Esophagus (tissue), 2 donors: ENCODE measurements at regions not wholly inside any gene's neighbourhood (a gene's known extent, or its start where the extent isn't known, plus 50 kb on each side); places are given as distances from the start of the nearest gene placed in this dataset.
"Not testable (repeated sequence)": the region's sequence is repeated elsewhere in the genome, so short reads cannot be mapped to it uniquely, and the experiment has no call there.

Experiments used
- H3K27ac ChIP-seq, 2 donors: one replicate each; pipeline ENCODE4 v1.5.1; 2013; ENCODE audit warnings: low read depth in 2 of 2, mild to moderate bottlenecking in 2 of 2, inconsistent platforms in 1 of 2, low read length in 1 of 2, moderate library complexity in 1 of 2
- H3K27me3 ChIP-seq, 2 donors: one replicate each; pipeline ENCODE4 v1.6.1; 2013; ENCODE audit warnings: low read length in 2 of 2, control low read depth in 1 of 2, mild to moderate bottlenecking in 1 of 2; ENCODE audit not compliant: insufficient read depth in 2 of 2, control insufficient read depth in 1 of 2
- H3K36me3 ChIP-seq, 2 donors: one replicate each; pipeline ENCODE4 v1.6.1; 2013; ENCODE audit warnings: low read length in 1 of 2; ENCODE audit not compliant: control insufficient read depth in 2 of 2, insufficient read depth in 2 of 2
- H3K4me1 ChIP-seq, 2 donors: one replicate each; pipeline ENCODE4 v1.6.1; 2013; ENCODE audit warnings: low read length in 1 of 2; ENCODE audit not compliant: control insufficient read depth in 2 of 2, insufficient read depth in 2 of 2
- H3K4me3 ChIP-seq, 2 donors: one replicate each; pipeline ENCODE4 v1.5.1; 2013; ENCODE audit warnings: low read length in 2 of 2, mild to moderate bottlenecking in 2 of 2, low read depth in 1 of 2, moderate library complexity in 1 of 2
- H3K9me3 ChIP-seq, 2 donors: one replicate each; pipeline ENCODE4 v1.6.1; 2013; ENCODE audit warnings: mild to moderate bottlenecking in 2 of 2, low read depth in 1 of 2, low read length in 1 of 2, moderate library complexity in 1 of 2; ENCODE audit not compliant: control insufficient read depth in 2 of 2, insufficient read depth in 1 of 2
- WGBS, 2 donors: extraction: QIAGEN DNeasy Blood & Tissue Kit; methylation state at CpG; one replicate each; pipeline ENCODE4 v1.1.7; 2013; 5-methylcytosine and 5-hydroxymethylcytosine counted together
- donor health status: healthy with polysubstance abuse.
- donor health status: Bipolar disorder and iron deficiency.

GRCh38 chr5:32903613-32904012, 192.5 kb downstream of the NPR3 start:
- peaks cover 0 to 3% of the 10 kb centered on the region in 2 donors for H3K9me3 ChIP-seq
- no peaks in the 10 kb centered on the region for H3K27me3 ChIP-seq
- no peaks in the 10 kb centered on the region for H3K4me1 ChIP-seq
- H3K36me3 ChIP-seq = no peaks in the 10 kb centered on the region
- WGBS, 2 donors = 33 to 49% methylated on average over 2 of the region's 2 CpGs
- no peak overlapping the region for H3K4me3 ChIP-seq
- H3K27ac ChIP-seq = no peak overlapping the region

GRCh38 chr5:32908641-32909040, 197.5 kb downstream of the NPR3 start:
- no peaks in the 10 kb centered on the region for H3K27me3 ChIP-seq
- H3K4me3 ChIP-seq = no peak overlapping the region
- WGBS, 2 donors = 77 to 80% methylated on average over 2 of the region's 2 CpGs
- H3K9me3 ChIP-seq = no peaks in the 10 kb centered on the region
- H3K27ac ChIP-seq = no peak overlapping the region
- H3K36me3 ChIP-seq = no peaks in the 10 kb centered on the region
- no peaks in the 10 kb centered on the region for H3K4me1 ChIP-seq

GRCh38 chr5:32909207-32909606, 198.1 kb downstream of the NPR3 start:
- Histone ChIP-seq H3K4me3 (no peak overlapping the region), H3K9me3 (no peaks in the 10 kb centered on the region), H3K27ac (no peak overlapping the region), H3K27me3 (no peaks in the 10 kb centered on the region), H3K4me1 (no peaks in the 10 kb centered on the region), H3K36me3 (no peaks in the 10 kb centered on the region)
- 77 to 81% methylated on average over 5 of the region's 5 CpGs for WGBS, 2 donors

GRCh38 chr5:32916648-32917047, 205.5 kb downstream of the NPR3 start:
- no peak overlapping the region for H3K27ac ChIP-seq
- no peak overlapping the region for H3K4me3 ChIP-seq
- no peaks in the 10 kb centered on the region for H3K36me3 ChIP-seq
- H3K9me3 ChIP-seq = no peaks in the 10 kb centered on the region
- no peaks in the 10 kb centered on the region for H3K4me1 ChIP-seq
- WGBS, 2 donors = 41 to 50% methylated on average over 1 of the region's 1 CpG
- H3K27me3 ChIP-seq = no peaks in the 10 kb centered on the region

GRCh38 chr5:32928761-32929160, 217.6 kb downstream of the NPR3 start:
- Histone ChIP-seq H3K27ac (no peak overlapping the region), H3K36me3 (no peaks in the 10 kb centered on the region), H3K4me1 (no peaks in the 10 kb centered on the region), H3K27me3 (no peaks in the 10 kb centered on the region), H3K4me3 (no peak overlapping the region), H3K9me3 (no peaks in the 10 kb centered on the region)
- 84 to 94% methylated on average over 2 of the region's 2 CpGs for WGBS, 2 donors

- H3K4me1 ChIP-seq, H3K36me3 ChIP-seq, H3K4me3 ChIP-seq, H3K27ac ChIP-seq, H3K9me3 ChIP-seq, H3K27me3 ChIP-seq: not testable (repeated sequence)
- WGBS, 2 donors = 50 to 80% methylated on average over 1 of the region's 1 CpG
Observed at GRCh38 chr5:32931438-32931837, 220.3 kb downstream of the NPR3 start.

GRCh38 chr5:32932241-32932935, 221.3 kb downstream of the NPR3 start:
- Histone ChIP-seq H3K9me3 (no peaks in the 10 kb centered on the region), H3K4me1 (no peaks in the 10 kb centered on the region), H3K27me3 (no peaks in the 10 kb centered on the region), H3K36me3 (no peaks in the 10 kb centered on the region), H3K27ac (no peak overlapping the region), H3K4me3 (no peak overlapping the region)
- WGBS, 2 donors = 59 to 74% methylated on average over 4 of the region's 4 CpGs

- 90 to 91% methylated on average over 8 of the region's 8 CpGs for WGBS, 2 donors
Observed at GRCh38 chr5:32933692-32934091, 222.6 kb downstream of the NPR3 start.

GRCh38 chr5:32934529-32934928, 223.4 kb downstream of the NPR3 start:
- H3K27ac ChIP-seq = no peak overlapping the region

More at GRCh38 chr5:32933692-32934091, 222.6 kb downstream of the NPR3 start:
- H3K4me3 ChIP-seq = no peak overlapping the region
- H3K36me3 ChIP-seq = no peaks in the 10 kb centered on the region
- H3K27me3 ChIP-seq = no peaks in the 10 kb centered on the region
- no peaks in the 10 kb centered on the region for H3K9me3 ChIP-seq
- H3K27ac ChIP-seq = no peak overlapping the region
- no peaks in the 10 kb centered on the region for H3K4me1 ChIP-seq

GRCh38 chr5:32935283-32935682, 224.2 kb downstream of the NPR3 start:
- no peaks in the 10 kb centered on the region for H3K27me3 ChIP-seq
- no peaks in the 10 kb centered on the region for H3K4me1 ChIP-seq
- H3K36me3 ChIP-seq = no peaks in the 10 kb centered on the region
- H3K4me3 ChIP-seq = no peak overlapping the region
- 55 to 61% methylated on average over 2 of the region's 2 CpGs for WGBS, 2 donors
- no peaks in the 10 kb centered on the region for H3K9me3 ChIP-seq
- H3K27ac ChIP-seq = peak overlapping the region; percentile 21 to 54

More at GRCh38 chr5:32934529-32934928, 223.4 kb downstream of the NPR3 start:
- Histone ChIP-seq H3K9me3 (no peaks in the 10 kb centered on the region), H3K4me1 (no peaks in the 10 kb centered on the region), H3K27me3 (no peaks in the 10 kb centered on the region), H3K4me3 (no peak overlapping the region), H3K36me3 (no peaks in the 10 kb centered on the region)
- WGBS, 2 donors = 77 to 85% methylated on average over 6 of the region's 6 CpGs
